HG03139 (cell line): ENCODE measurements at regions not wholly inside any gene's neighbourhood (a gene's known extent, or its start where the extent isn't known, plus 50 kb on each side); places are given as distances from the start of the nearest gene placed in this dataset.

Source experiments
- ATAC-seq: cut with Tn5 transposase; IDR thresholded peaks from one replicate; pipeline ENCODE4 v1.9.1; 2021; ENCODE audit not compliant: unreplicated experiment

GRCh38 chr2:41896186-41896846 is 151.5 kb upstream of the PKDCC start:
- peak; percentile 76 for ATAC-seq

- no peak for ATAC-seq
Measured at GRCh38 chr2:41899189-41899588, 148.6 kb upstream of the PKDCC start.

- ATAC-seq = no peak
Measured at GRCh38 chr2:41900101-41900577, 147.7 kb upstream of the PKDCC start.

GRCh38 chr2:41902897-41903296 is 144.9 kb upstream of the PKDCC start:
- ATAC-seq = no peak

- ATAC-seq = no peak
Measured at GRCh38 chr2:41903474-41904135, 144.2 kb upstream of the PKDCC start.

- no peak for ATAC-seq
Measured at GRCh38 chr2:41904459-41904858, 143.4 kb upstream of the PKDCC start.

- no peak for ATAC-seq
Measured at GRCh38 chr2:41905597-41906337, 142.1 kb upstream of the PKDCC start.

- ATAC-seq = no peak
Measured at GRCh38 chr2:41906338-41906725, 141.5 kb upstream of the PKDCC start.

GRCh38 chr2:41907141-41907540 is 140.7 kb upstream of the PKDCC start:
- no peak for ATAC-seq

GRCh38 chr2:41907771-41908207 is 140.0 kb upstream of the PKDCC start:
- no peak for ATAC-seq

GRCh38 chr2:41908349-41908748 is 139.5 kb upstream of the PKDCC start:
- no peak for ATAC-seq

GRCh38 chr2:41909584-41909983 is 138.2 kb upstream of the PKDCC start:
- ATAC-seq = no peak

GRCh38 chr2:41910126-41910525 is 137.7 kb upstream of the PKDCC start:
- ATAC-seq = no peak

- no peak for ATAC-seq
Measured at GRCh38 chr2:41911033-41911432, 136.8 kb upstream of the PKDCC start.

- ATAC-seq = no peak
Measured at GRCh38 chr2:41912337-41912736, 135.5 kb upstream of the PKDCC start.

- no peak for ATAC-seq
Measured at GRCh38 chr2:41912776-41913175, 135.0 kb upstream of the PKDCC start.

- ATAC-seq = no peak
Measured at GRCh38 chr2:41913311-41913710, 134.5 kb upstream of the PKDCC start.

GRCh38 chr2:41913921-41914609 is 133.8 kb upstream of the PKDCC start:
- ATAC-seq = no peak

GRCh38 chr2:41914936-41915335 is 132.9 kb upstream of the PKDCC start:
- no peak for ATAC-seq

- no peak for ATAC-seq
Measured at GRCh38 chr2:41916177-41916576, 131.6 kb upstream of the PKDCC start.

GRCh38 chr2:41917587-41917986 is 130.2 kb upstream of the PKDCC start:
- ATAC-seq = no peak
